Esophagus (tissue), 2 donors: ENCODE measurements at regions not wholly inside any gene's neighbourhood (a gene's known extent, or its start where the extent isn't known, plus 50 kb on each side); places are given as distances from the start of the nearest gene placed in this dataset.

ENCODE experiments used
- H3K27ac ChIP-seq, 2 donors: one replicate each; pipeline ENCODE4 v1.5.1; 2013; ENCODE audit warnings: low read depth in 2 of 2, mild to moderate bottlenecking in 2 of 2, inconsistent platforms in 1 of 2, low read length in 1 of 2, moderate library complexity in 1 of 2
- H3K27me3 ChIP-seq, 2 donors: one replicate each; pipeline ENCODE4 v1.6.1; 2013; ENCODE audit warnings: low read length in 2 of 2, control low read depth in 1 of 2, mild to moderate bottlenecking in 1 of 2; ENCODE audit not compliant: insufficient read depth in 2 of 2, control insufficient read depth in 1 of 2
- H3K36me3 ChIP-seq, 2 donors: one replicate each; pipeline ENCODE4 v1.6.1; 2013; ENCODE audit warnings: low read length in 1 of 2; ENCODE audit not compliant: control insufficient read depth in 2 of 2, insufficient read depth in 2 of 2
- H3K4me1 ChIP-seq, 2 donors: one replicate each; pipeline ENCODE4 v1.6.1; 2013; ENCODE audit warnings: low read length in 1 of 2; ENCODE audit not compliant: control insufficient read depth in 2 of 2, insufficient read depth in 2 of 2
- H3K4me3 ChIP-seq, 2 donors: one replicate each; pipeline ENCODE4 v1.5.1; 2013; ENCODE audit warnings: low read length in 2 of 2, mild to moderate bottlenecking in 2 of 2, low read depth in 1 of 2, moderate library complexity in 1 of 2
- H3K9me3 ChIP-seq, 2 donors: one replicate each; pipeline ENCODE4 v1.6.1; 2013; ENCODE audit warnings: mild to moderate bottlenecking in 2 of 2, low read depth in 1 of 2, low read length in 1 of 2, moderate library complexity in 1 of 2; ENCODE audit not compliant: control insufficient read depth in 2 of 2, insufficient read depth in 1 of 2
- WGBS, 2 donors: extraction: QIAGEN DNeasy Blood & Tissue Kit; methylation state at CpG; one replicate each; pipeline ENCODE4 v1.1.7; 2013; 5-methylcytosine and 5-hydroxymethylcytosine counted together
- donor health status: healthy with polysubstance abuse.
- donor health status: Bipolar disorder and iron deficiency.

DNA sequence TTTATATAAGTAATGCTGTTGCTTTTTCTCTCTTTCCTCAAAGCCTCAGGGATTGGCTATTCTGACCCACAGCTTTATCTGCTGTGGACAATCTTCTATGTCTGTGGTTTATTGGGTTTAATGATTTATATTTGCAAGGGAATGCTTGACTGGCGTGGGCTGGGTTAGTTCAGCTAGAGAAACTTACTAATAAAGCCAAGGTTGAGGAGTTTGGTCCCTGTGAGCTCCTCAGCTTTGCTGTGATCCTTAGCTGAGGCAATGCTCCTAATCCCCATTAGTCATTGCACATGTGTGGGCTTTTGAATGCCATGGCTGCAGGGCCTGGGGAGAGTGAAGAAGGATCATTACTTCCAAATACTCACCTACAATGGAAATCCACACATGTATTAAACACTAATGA, 179.3 kb downstream of the ZNF326 start:
- Histone ChIP-seq H3K9me3 (no peaks in the 10 kb centered on the region), H3K4me3 (no peak overlapping the region), H3K36me3 (no peaks in the 10 kb centered on the region), H3K27me3 (no peaks in the 10 kb centered on the region), H3K4me1 (no peaks in the 10 kb centered on the region), H3K27ac (no peak overlapping the region)
- 39 to 45% methylated on average over 1 of the region's 1 CpG for WGBS, 2 donors

DNA sequence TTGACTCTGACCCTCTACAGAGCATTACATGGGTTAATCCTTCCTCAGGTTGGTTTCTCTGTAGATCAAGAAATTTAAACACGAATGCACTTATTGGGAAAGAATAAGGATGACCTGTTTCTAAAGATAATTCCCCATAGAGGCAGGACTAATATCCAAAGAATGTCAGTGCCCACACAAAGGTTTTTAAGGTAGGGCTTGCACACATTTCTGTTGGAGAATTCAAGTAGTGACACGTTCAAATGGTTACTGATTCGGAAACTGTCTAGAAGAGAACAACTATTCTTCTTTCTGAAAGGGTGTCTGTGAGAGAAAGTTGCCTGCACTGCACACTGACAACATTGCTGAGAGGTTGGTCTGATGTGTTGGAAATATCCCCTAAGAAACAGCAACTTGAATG, 167.3 kb downstream of the ZNF326 start:
- WGBS, 2 donors = 47 to 54% methylated on average over 3 of the region's 3 CpGs
- no peaks in the 10 kb centered on the region for H3K4me1 ChIP-seq
- no peaks in the 10 kb centered on the region for H3K27me3 ChIP-seq
- no peak overlapping the region for H3K4me3 ChIP-seq
- no peaks in the 10 kb centered on the region for H3K9me3 ChIP-seq
- no peak overlapping the region for H3K27ac ChIP-seq
- H3K36me3 ChIP-seq = no peaks in the 10 kb centered on the region

DNA sequence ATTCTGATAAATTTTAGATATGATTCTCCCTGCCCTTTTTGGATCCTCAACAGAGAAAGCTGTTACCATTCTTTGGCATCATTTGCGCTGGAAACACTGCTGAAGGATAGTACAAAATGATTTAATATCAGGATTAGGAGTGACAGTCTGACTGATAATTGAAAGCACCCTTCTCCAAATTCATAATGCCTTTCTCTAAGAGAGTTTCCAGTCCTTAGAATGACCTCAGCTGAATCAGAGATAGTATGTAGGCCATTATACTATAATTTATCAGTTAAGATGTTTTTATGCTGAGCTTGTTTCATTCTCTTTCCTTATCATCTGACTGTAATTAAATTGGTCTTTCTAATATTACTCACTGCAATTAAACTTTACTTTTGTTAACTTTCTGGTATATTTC, 166.7 kb downstream of the ZNF326 start:
- Histone ChIP-seq H3K27ac (no peak overlapping the region), H3K9me3 (no peaks in the 10 kb centered on the region), H3K4me3 (no peak overlapping the region), H3K27me3 (no peaks in the 10 kb centered on the region), H3K36me3 (no peaks in the 10 kb centered on the region), H3K4me1 (peaks cover 0 to 2% of the 10 kb centered on the region in 2 donors)
- 78 to 86% methylated on average over 1 of the region's 1 CpG for WGBS, 2 donors

DNA sequence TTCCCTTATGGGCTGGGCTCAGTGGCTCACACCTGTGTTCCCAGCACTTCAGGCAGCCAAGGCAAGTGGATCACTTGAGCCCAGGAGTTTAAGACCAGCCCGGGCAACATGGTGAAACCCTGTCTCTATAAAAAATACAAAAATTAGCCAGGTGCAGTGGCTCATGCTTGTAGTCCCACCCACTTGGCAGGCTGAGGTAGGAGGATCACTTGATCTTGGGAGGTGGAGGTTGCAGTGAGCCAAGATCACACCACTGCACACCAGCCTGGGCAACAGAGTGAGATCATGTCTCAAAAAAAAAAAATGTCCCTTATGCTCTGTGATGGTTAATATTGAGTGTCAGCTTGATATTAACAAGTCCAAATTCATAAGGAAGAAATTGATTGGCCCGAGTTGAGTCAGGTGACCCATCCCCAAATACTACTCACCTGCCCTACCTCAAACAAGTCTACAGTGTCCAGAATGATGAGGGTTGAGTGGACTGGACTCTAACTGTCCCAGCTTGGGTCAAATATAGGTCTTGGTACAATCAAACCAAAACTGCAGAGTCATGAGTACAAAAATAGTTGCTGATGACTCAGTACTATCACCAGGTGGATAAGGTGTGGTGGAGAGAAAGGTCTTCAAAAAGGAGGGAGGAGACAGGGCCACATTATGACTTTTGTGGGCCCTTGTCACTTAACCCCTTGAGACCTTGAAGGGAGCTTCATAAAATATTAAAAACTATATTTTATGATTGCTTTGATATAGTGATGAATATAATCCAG, 161.0 kb downstream of the ZNF326 start:
- H3K4me3 ChIP-seq = no peak overlapping the region
- H3K27me3 ChIP-seq = no peaks in the 10 kb centered on the region
- H3K36me3 ChIP-seq = no peaks in the 10 kb centered on the region
- peaks cover 0 to 2% of the 10 kb centered on the region in 2 donors for H3K4me1 ChIP-seq
- 77 to 81% methylated on average over 2 of the region's 2 CpGs for WGBS, 2 donors
- H3K9me3 ChIP-seq = no peaks in the 10 kb centered on the region
- H3K27ac ChIP-seq = no peak overlapping the region

DNA sequence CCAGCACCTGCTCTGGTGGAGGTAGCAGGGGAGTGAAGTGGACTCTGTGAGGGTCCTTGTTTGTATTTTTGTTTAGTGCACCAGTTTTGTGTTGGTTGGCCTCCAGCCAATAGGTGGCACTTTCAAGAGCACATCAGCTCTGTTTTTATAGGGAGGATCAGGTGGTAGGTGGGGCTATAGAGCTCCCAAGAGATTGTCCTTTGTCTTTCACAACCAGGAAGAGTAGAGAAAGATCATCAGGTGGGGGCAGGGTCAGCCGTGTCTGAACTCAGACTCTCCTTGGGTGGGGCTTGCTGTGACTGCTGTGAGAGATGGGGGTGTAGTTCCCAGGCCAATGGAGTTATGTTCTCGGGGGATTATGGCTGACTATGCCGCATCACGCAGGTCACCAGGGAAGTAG, 159.8 kb downstream of the ZNF326 start:
- H3K27ac ChIP-seq = no peak overlapping the region
- H3K9me3 ChIP-seq = no peaks in the 10 kb centered on the region
- peaks cover 0 to 2% of the 10 kb centered on the region in 2 donors for H3K4me1 ChIP-seq
- no peaks in the 10 kb centered on the region for H3K36me3 ChIP-seq
- 70 to 88% methylated on average over 4 of the region's 4 CpGs for WGBS, 2 donors
- no peaks in the 10 kb centered on the region for H3K27me3 ChIP-seq
- no peak overlapping the region for H3K4me3 ChIP-seq

DNA sequence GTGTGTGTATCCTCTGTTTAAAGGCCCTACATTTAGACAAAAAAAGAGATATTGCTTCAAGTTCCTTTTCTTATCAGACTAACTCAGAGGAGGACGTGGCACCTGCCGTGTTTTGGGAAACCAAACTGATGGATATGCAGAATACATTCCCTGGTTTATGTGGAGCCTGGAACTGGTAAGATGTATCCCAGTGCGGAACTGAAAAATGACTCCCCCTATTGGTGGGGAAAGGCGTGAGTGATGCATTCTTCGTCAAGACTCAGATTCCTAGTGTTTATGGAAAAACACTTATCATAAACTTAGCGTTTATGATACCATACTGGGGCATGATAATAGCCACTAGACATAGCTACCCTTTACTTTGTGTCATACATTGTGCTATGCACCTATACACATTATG, 154.2 kb downstream of the ZNF326 start:
- H3K4me3 ChIP-seq = no peak overlapping the region
- H3K27ac ChIP-seq = no peak overlapping the region
- WGBS, 2 donors = 78 to 80% methylated on average over 6 of the region's 6 CpGs
- no peaks in the 10 kb centered on the region for H3K36me3 ChIP-seq
- H3K9me3 ChIP-seq = no peaks in the 10 kb centered on the region
- H3K27me3 ChIP-seq = no peaks in the 10 kb centered on the region
- no peaks in the 10 kb centered on the region for H3K4me1 ChIP-seq

DNA sequence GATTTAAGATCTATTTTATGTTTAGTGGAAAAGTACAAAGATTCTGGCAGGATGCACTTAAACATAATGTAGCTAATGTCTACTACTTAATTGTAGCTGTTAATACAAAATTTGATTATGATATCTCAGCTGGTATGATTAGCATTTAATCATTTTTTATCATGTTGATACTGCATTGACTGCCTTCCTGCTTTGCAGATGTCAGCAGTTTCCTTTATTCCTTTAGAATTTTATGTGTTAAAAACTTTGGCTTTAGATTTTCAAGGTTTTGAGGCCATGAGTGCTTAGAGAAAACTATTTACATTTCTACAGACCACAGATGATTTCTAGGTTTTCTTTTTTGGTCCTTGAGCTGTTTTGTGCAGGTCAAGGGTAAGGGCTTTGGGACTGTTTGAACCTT, 152.2 kb downstream of the ZNF326 start:
- Histone ChIP-seq H3K9me3 (no peaks in the 10 kb centered on the region), H3K4me1 (no peaks in the 10 kb centered on the region), H3K27ac (no peak overlapping the region), H3K4me3 (no peak overlapping the region), H3K36me3 (no peaks in the 10 kb centered on the region), H3K27me3 (no peaks in the 10 kb centered on the region)

DNA sequence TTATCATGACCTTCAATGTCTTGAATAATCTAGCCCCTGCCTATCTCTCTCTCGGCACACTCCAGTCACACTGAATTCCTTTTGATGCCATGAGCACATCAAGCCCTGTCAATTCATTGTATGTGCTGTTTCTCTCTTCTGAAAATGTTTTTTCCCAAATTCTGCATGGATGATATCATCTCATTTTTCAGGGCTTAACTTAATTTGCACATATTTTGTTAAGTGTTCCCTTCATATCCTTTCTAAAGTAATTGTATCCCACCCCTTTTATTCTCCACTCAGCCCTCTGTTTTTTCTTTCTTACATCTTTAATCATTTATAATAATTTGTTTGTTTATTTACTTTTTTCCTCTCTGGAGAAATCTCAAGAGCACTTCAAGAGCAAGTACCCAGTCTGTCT, 149.9 kb downstream of the ZNF326 start:
- H3K9me3 ChIP-seq = peaks cover 0 to 2% of the 10 kb centered on the region in 2 donors
- H3K27me3 ChIP-seq = no peaks in the 10 kb centered on the region
- no peak overlapping the region for H3K4me3 ChIP-seq
- H3K36me3 ChIP-seq = no peaks in the 10 kb centered on the region
- H3K27ac ChIP-seq = no peak overlapping the region
- no peaks in the 10 kb centered on the region for H3K4me1 ChIP-seq
- 50 to 88% methylated on average over 1 of the region's 1 CpG for WGBS, 2 donors

DNA sequence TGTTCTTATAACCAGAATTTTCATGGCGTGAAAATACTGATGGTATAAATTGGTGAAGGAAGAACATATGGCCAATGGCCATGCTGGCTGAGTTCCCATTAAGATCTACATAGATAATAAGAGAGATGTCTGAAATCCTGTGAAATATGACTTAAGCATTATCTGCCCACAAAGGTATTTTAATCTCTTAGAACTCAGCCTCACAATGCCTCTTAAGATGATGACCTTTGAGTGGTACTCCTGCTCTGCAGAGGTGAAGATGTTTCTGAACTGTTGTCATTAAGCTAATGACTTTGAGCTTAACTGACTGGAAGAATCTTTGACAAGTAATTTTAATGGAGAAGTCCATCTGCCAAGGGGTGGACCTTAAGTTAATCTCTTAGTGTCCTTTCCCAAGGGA, 148.7 kb downstream of the ZNF326 start:
- Histone ChIP-seq H3K4me3 (no peak overlapping the region), H3K27ac (no peak overlapping the region)
- WGBS, 2 donors = 88 to 94% methylated on average over 1 of the region's 1 CpG

DNA sequence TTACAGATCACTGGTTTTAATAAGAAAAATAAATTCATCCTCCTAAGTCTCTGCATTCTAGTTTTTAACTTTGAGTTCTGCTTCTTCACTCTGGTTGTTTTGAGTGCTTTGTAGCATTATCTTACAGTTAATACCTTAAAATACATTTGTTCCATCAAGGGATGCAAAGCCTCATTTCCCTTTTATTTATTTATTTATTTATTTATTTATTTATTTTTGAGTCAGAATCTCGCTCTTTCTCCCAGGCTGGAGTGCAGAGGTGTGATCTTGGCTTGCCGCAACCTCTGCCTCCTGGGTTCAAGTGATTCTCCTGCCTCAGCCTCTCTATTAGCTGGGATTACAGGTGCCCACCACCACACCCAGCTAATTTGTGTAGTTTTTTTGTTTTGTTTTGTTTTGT, 147.8 kb downstream of the ZNF326 start:
- H3K27me3 ChIP-seq = no peaks in the 10 kb centered on the region
- H3K4me3 ChIP-seq = no peak overlapping the region
- 81 to 91% methylated on average over 2 of the region's 2 CpGs for WGBS, 2 donors
- peaks cover 3 to 7% of the 10 kb centered on the region in 2 donors for H3K9me3 ChIP-seq
- H3K36me3 ChIP-seq = no peaks in the 10 kb centered on the region
- H3K27ac ChIP-seq = no peak overlapping the region
- no peaks in the 10 kb centered on the region for H3K4me1 ChIP-seq

More for the DNA sequence above, 148.7 kb downstream of the ZNF326 start:
- Histone ChIP-seq H3K36me3 (no peaks in the 10 kb centered on the region), H3K27me3 (no peaks in the 10 kb centered on the region), H3K4me1 (no peaks in the 10 kb centered on the region), H3K9me3 (peaks cover 3 to 7% of the 10 kb centered on the region in 2 donors)
